ENCODE measurements at regions not wholly inside any gene's neighbourhood (a gene's known extent, or its start where the extent isn't known, plus 50 kb on each side); places are given as distances from the start of the nearest gene placed in this dataset.
A peak's percentile ranks its signal among the peaks of the same experiment; 100 is the strongest.
"Not testable (repeated sequence)": the region's sequence is repeated elsewhere in the genome, so short reads cannot be mapped to it uniquely, and the experiment has no call there.

DNA sequence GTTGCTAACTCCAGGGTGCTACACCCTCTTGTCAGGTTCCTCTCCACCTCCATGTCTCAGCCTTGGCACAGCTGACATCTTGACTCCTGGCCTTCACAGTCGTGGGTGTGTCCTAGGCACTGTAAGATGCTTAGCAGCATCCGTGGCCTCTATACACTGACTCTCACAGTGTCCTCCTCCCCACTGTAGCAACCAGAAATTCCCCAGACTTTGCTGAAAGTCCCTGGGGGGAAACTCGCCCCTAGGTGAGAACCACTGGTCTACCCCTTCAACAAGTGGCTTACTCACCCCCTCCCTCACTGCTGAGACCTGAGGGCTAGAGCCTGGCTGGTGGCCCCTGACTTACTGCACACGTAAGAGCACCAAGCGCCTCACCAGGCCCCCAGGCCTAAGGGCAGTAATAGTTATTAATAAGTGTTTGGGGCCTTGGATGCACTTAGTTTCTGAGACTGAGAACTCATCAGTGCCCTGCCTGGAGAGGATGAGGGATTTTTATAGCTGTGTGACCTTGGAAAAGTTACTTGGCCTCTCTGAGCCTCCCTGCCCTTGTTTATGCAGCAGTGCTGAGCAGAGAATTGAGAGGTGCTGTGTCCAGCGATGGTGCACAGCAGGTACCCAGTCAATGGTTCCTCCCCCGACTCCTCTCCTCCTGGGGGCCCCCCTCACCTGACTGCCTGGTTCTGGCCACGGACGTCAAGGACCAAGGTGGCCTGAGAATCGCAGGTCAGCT, 67.1 kb downstream of the RMI2 start:
- H3K27me3 Mint-ChIP-seq: no peaks in the 10 kb centered on the region
- H3K4me1 Mint-ChIP-seq: peaks cover 7% of the 10 kb centered on the region
- peak; percentile 81 for ATAC-seq

DNA sequence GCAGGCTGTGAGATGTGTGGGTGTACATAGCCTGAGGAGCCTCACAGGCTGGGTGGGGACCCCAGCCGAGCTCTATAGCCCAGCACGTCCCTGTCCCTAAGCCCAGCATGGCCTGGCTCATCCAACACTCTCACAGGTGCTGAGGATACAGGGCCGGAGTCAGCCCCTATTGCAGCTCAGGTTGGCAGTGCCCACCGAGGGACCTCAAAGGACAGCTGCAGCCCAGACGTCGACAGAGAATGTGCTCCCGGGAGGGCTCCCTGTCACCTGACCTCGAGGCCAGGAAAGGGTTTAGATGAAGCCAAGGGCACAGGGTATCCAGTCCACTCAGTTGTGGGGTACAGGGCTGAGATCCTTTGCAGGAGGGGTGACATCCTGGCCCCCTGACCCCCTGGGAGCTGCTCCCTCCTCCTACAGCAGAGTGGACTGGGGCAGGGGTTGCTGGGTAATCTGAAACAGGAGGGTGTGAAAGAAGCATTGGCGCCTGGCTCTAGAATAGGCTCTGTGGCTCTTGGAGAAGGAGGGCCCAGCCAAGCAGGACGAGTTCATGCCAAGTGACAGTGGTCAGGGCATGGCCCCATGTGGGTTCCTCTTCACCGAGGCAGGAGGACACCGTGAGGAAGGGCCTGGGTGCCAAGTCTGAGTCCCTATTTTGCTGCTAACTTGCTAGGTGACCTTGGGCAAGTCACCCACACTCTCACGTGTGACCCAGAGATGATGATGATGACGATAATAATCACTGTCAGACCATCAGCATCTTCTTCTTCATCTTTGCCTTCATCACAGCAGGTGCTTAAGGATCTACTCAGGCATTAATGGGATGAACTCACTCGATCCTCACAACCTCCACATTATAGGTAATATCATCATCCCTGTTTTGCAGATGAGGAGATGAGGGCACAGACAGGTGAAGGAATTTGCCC, 68.0 kb downstream of the RMI2 start:
- peak overlapping the region in 1 of 2 donors; percentile 26 for H3K27ac Mint-ChIP-seq
- H3K27me3 Mint-ChIP-seq: no peaks in the 10 kb centered on the region
- ATAC-seq: no peak
- H3K4me1 Mint-ChIP-seq: peaks cover 7% of the 10 kb centered on the region
- no peak overlapping the region for H3K4me3 Mint-ChIP-seq
- no peaks in the 10 kb centered on the region for H3K9me3 Mint-ChIP-seq
- DNase-seq: no peak

More for the DNA sequence above, 67.1 kb downstream of the RMI2 start:
- Mint-ChIP-seq H3K9me3 (no peaks in the 10 kb centered on the region), H3K27ac (no peak overlapping the region), H3K4me3 (no peak overlapping the region)
- DNase-seq: peak in 1 of 2 donors; percentile 34

DNA sequence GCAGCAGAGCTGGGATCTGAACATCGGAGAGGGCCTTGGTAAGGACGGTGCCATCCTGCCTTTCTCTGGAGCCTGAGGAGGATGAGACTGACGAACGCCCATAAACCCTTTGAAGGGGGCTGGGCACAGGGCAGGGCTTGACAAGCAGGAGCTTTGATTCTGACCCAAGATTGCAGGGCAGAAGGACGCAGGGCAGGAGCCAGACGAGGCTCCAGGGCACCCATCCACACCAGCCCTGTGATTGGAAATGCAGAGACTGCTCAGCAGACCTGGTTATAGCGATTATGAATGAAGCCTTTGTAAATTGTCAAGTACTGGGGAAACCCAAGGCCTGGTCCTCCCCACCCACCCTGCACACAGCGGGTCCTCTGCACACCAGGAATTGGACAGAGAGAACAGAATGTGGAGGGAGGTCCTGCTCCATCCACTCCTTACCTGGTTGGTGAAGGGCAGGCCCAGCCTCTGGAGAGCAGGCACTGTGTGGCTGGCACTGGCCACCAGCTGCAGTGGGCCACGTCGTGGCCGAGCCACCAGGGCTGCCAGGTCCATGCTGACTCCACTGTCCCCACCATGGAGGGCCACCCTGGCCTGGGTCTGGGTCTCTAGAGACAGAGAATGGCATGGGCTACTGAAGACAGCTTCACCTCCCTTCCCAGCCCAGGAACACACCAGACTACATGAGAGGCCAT, 68.8 kb downstream of the RMI2 start:
- H3K4me3 Mint-ChIP-seq: no peak overlapping the region
- H3K9me3 Mint-ChIP-seq: no peaks in the 10 kb centered on the region
- H3K4me1 Mint-ChIP-seq: peaks cover 7% of the 10 kb centered on the region
- no peak for ATAC-seq
- H3K27me3 Mint-ChIP-seq: no peaks in the 10 kb centered on the region
- H3K27ac Mint-ChIP-seq: peak overlapping the region in 1 of 2 donors; percentile 88
- DNase-seq: no peak

DNA sequence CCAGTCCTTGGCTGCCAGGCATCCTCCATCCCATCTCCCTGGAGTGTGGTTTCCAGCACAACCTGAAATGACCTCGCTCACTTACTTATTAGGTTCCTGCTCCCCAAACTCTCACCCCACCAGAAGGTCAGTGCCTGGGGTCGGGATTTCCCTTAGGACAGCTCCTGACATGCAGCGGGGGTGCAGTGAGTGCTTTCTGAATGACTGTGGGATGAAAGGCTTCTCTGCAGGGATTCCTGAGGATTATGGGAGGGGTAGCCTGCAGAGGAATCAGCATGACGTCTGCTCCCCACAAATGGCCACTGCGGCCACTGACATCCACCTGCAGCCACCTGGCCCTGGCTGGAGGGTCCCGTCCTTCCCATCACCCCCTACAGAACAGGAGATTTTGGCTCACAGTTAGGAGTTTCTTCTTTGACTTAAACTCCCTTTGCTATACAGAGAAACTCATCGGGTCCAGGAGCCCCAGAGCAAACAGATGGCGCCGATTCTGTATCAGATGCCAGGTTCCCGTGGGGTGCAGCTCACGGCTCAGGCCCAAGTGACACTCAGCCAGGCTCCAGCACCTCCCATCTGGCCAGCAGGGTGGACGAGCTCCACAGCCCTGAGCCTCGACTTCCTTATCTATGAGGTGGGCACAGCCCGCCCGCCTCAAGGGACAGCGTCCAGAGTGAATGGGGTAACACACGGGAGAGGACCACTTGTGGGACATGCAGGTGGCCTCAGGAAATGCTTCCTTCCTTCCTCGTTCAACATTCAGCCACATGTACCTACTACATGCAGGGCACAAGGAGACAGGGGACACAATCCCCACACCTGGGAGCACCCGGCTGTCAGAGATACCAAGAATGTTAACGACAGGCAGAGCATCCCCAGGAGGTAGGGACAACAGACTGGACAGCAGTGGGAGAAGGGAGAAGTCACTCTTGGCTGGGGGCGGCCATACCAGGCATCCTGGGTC, 69.8 kb downstream of the RMI2 start:
- H3K27me3 Mint-ChIP-seq: no peaks in the 10 kb centered on the region
- H3K4me3 Mint-ChIP-seq: no peak overlapping the region
- peaks cover 7% of the 10 kb centered on the region for H3K4me1 Mint-ChIP-seq
- no peak for DNase-seq
- no peak for ATAC-seq
- no peaks in the 10 kb centered on the region for H3K9me3 Mint-ChIP-seq
- peak overlapping the region; percentile 79 to 88 for H3K27ac Mint-ChIP-seq

DNA sequence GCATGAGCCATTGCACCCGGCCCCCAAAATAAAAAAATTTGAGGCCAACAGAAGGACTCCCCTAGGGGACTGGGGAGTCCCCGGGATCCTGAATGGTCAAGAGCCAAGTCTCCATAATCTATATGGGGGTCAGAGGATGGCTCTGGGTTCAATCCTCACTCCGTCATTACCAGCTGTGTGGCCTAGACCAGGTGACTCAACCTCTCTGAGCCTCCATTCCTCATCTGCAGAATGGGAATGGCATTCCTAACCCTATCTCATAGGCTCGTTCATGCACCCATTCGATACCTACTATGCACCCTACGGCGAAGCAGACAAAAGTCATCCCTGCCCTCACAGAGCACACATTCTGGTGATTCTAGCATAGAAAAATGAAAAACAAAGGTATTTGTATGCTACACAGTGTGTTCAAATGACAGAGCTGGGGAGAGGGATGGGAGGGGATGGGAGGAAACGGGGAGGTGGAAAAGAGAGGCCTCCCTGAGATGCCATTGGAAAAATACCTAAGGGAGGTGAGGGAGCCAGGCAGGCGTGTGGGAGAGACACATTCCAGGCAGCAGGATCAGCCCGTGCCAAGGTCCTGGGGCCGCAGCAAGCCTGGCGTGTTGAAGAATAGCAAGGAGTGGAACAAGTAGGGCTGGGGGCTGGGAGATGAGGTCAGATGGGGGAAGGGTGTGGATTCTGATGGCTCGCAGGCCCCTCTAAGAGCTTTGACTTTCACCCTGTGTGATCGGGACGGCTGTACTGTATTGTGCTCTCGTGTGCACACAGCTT, 71.2 kb downstream of the RMI2 start:
- no peak for DNase-seq
- H3K27me3 Mint-ChIP-seq: no peaks in the 10 kb centered on the region
- H3K4me1 Mint-ChIP-seq: peaks cover 7% of the 10 kb centered on the region
- H3K27ac Mint-ChIP-seq: peak overlapping the region in 1 of 2 donors; percentile 19
- H3K4me3 Mint-ChIP-seq: no peak overlapping the region
- no peaks in the 10 kb centered on the region for H3K9me3 Mint-ChIP-seq
- no peak for ATAC-seq

DNA sequence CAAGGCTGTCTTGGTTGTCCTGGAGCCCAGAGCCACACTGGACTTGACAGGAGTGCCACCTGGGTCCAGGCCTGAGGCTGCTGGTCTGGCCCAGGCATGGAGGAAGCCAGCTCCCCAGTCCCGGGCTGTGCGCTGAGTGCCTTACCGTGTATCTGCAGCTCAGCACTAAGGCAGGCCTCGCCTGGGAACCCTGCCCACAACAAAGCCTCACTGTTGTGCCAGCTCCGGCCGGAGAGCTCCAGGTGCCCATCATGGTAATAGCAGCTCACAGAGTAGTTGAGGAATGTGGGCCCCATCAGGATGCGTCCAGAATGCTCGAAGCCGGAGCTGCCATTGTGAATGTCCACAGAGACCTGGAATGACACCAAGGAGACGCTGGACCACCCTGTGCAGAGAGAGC, 72.2 kb downstream of the RMI2 start:
- Mint-ChIP-seq H3K4me3 (no peak overlapping the region), H3K27me3 (no peaks in the 10 kb centered on the region), H3K4me1 (peaks cover under 1% of the 10 kb centered on the region), H3K9me3 (no peaks in the 10 kb centered on the region), H3K27ac (no peak overlapping the region)
- DNase-seq (no peak), ATAC-seq (no peak)

DNA sequence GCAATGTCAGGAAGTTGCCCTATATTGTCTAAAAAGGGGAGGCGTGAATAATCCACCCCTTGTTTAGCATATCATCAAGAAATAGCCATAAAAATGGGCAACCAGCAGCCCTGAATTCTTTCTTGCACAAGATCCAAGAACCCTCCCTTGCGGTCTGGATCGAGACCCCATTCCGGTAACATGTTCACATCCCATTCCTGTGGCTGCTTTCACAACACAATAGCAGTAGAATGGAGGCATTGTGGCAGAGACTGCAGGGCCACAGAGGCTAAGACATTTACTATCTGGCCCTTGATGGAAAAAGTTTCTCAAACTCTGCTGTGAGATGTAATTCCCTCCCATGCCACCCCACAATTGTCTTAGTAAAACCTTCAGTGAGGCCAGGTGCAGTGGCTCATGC, 73.2 kb downstream of the RMI2 start:
- H3K4me1 Mint-ChIP-seq: peaks cover 5% of the 10 kb centered on the region
- no peak overlapping the region for H3K27ac Mint-ChIP-seq
- no peaks in the 10 kb centered on the region for H3K27me3 Mint-ChIP-seq
- DNase-seq (no peak), ATAC-seq (no peak)
- H3K9me3 Mint-ChIP-seq: no peaks in the 10 kb centered on the region
- no peak overlapping the region for H3K4me3 Mint-ChIP-seq

DNA sequence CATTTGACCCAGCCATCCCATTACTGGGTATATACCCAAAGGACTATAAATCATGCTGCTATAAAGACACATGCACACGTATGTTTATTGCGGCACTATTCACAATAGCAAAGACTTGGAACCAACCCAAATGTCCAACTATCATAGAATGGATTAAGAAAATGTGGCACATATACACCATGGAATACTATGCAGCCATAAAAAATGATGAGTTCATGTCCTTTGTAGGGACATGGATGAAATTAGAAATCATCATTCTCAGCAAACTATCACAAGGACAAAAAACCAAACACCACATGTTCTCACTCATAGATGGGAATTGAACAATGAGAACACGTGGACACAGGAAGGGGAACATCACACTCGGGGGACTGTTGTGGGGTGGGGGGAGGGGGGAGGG, 74.8 kb downstream of the RMI2 start:
- H3K4me1 Mint-ChIP-seq, ATAC-seq, DNase-seq, H3K27ac Mint-ChIP-seq, H3K9me3 Mint-ChIP-seq, H3K4me3 Mint-ChIP-seq, H3K27me3 Mint-ChIP-seq: not testable (repeated sequence)

DNA sequence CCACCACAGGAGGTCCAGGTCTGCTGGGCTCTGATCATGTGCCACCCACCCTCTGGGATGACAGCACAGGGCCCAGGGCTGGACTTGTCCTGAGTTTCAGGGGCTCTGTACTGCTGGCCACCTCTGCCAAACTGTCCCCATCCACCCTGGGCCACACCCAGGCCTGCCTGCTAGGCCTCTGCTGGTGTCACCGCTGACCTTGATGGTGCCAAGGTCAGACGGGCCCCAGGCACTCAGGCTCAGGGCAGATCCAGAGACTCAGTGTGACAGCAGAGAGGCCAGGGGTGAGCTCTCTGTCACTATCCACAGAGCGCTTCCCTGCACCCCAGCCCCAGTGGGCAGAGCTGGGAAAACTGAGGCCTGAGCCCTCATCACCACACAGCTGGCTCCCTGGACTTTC, 75.6 kb downstream of the RMI2 start:
- Mint-ChIP-seq H3K27me3 (no peaks in the 10 kb centered on the region), H3K27ac (no peak overlapping the region), H3K4me1 (peaks cover 6% of the 10 kb centered on the region), H3K9me3 (no peaks in the 10 kb centered on the region), H3K4me3 (no peak overlapping the region)
- DNase-seq (no peak), ATAC-seq (no peak)

DNA sequence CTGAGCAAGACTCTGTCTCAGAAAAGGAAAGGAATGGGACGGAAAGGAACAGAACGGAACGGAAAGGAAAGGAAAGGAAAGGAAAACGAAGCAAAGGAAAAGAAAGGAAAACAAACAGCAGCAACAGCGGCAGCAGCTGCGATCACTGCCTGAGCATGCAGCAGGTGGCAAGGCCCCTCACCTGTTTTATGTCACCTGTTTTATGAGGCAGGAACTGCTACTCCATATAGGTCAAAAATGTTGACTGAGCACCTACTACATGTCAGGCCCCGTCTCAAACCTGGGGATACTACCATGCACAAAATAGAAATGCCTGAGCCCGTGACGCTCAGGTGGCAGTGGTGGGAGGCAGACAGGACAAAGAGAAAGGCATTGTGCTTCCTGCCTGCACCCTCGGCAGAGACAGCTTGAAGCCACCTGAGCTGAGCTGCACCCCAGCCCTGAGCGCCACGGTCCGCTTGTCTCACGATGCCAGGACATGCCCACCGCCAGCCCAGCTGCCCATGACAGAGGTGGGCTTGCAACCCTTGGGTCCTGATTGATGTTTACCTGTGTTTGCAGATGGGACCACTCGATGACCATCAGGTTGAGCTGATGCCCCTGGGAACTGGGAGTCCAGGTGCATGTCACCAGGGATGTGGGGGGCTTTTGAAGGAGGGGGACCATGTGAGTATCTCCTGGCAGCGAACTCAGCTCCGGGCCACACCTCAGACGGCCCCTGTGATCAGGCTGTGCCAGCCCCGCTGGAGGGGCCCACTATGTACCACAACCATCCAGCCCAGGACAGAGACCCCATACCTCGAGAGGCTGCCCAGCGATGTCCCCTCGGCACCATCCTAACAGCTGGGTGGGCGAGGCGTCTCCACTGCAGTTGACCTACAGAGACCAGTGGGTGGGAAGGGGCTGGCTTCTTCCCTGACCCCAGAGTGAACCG, 77.4 kb downstream of the RMI2 start:
- H3K4me1 Mint-ChIP-seq: peaks cover 6% of the 10 kb centered on the region
- H3K4me3 Mint-ChIP-seq: no peak overlapping the region
- H3K9me3 Mint-ChIP-seq: no peaks in the 10 kb centered on the region
- no peak overlapping the region for H3K27ac Mint-ChIP-seq
- ATAC-seq (no peak), DNase-seq (no peak)
- H3K27me3 Mint-ChIP-seq: no peaks in the 10 kb centered on the region

DNA sequence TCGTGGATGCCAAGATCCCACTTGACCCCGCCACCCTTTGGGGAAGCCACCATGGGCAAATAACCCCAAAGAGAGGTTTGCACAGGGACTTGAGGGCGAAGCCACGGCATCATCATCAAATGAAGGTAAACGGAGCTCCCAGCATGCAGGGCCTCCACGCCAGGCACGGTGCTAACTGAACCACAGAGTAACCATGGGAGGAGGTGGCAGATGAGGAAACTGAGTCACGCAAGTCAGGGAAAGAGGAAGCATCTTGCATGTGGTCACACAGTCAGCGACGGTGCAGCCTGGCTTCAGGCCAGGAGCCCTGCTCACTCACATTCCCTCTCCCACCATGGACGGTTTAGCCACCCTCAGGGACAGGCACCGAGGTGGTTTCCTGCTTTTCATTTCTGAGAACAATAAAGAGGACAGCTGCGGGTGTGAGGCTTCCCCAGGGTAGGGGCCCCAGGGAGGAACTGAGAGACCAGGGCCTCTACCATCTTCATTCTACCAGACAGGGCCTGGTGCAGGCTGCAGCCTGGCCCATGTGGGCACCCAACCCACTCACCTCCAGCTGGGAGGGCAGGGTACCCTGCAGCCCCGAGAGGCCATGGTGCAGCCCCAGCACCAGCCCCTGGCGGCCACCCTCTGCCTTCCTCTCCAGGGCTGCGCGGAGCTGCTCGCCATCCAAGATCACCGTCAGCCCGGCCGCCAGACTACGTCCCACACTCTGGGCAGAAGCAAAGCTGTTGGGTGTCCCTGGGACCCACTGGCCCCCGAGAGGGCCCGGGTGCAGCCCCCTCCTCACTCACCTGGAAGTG, 78.3 kb downstream of the RMI2 start:
- DNase-seq (no peak), ATAC-seq (peak; percentile 57)
- no peaks in the 10 kb centered on the region for H3K9me3 Mint-ChIP-seq
- H3K27ac Mint-ChIP-seq: no peak overlapping the region
- H3K27me3 Mint-ChIP-seq: no peaks in the 10 kb centered on the region
- H3K4me3 Mint-ChIP-seq: no peak overlapping the region
- H3K4me1 Mint-ChIP-seq: peaks cover 6% of the 10 kb centered on the region

DNA sequence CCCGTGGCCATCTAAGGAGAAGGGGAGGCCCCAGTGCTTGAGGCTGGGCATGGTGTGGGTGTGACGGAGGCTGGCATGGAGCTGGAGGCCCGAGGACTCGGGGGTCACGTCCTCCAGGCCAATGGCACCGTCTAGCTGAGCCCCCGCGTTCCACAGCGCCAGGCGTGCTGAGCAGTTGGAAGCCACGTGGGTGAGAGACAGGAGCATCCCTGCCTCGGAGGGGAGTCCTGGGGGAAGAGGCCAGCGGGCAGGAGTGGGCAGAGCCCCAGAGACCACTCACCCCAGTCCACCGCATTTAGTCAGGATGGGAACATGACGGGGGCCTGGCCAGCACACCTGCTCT, 78.8 kb downstream of the RMI2 start:
- H3K9me3 Mint-ChIP-seq: no peaks in the 10 kb centered on the region
- H3K27ac Mint-ChIP-seq: no peak overlapping the region
- H3K4me3 Mint-ChIP-seq: no peak overlapping the region
- H3K4me1 Mint-ChIP-seq: peaks cover 6% of the 10 kb centered on the region
- no peaks in the 10 kb centered on the region for H3K27me3 Mint-ChIP-seq
- no peak for DNase-seq
- ATAC-seq: no peak

DNA sequence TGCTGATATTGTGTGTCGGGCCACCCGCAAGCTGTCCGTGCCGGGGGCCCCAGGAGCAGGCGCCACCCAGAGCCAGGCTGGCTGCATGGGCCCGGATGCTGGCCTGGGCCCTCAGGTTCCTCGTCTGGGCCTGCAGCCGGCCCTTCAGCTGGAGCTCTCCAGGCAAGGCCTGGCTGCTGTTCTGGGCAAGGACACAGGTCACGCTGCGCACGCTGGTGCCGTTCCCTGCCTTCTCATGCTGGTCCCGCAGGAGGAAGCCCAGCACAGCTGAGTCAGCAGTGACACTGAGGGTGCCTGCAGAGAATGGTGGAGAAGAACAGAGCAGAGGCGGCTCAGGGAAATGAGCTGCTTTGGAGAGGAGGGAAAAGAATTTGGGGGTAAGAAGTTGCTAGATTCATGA, 79.9 kb downstream of the RMI2 start:
- Mint-ChIP-seq H3K4me3 (no peak overlapping the region), H3K4me1 (peaks cover 6% of the 10 kb centered on the region), H3K9me3 (no peaks in the 10 kb centered on the region), H3K27ac (no peak overlapping the region), H3K27me3 (no peaks in the 10 kb centered on the region)
- no peak for ATAC-seq
- no peak for DNase-seq
